ENCODE measurements at regions not wholly inside any gene's neighbourhood (a gene's known extent, or its start where the extent isn't known, plus 50 kb on each side); places are given as distances from the start of the nearest gene placed in this dataset.

DNA sequence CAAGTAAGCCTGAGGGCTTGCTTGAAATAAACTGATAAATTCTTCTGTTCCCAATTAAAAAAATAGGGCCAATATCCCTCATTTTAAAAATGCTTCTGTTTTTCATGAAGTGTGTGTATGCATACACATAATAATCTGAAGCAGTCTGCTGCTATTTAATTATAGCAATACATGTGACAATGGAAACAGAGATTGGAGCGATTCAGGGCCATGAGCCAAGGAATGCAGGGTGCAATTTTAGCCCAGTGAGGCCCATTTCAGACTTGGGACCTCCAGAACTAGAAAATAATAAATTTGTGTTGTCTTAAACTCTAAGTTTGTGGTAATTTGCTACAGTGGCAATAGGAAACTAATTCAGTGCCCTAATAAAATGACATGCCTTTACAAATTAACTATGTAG, 264.9 kb downstream of the LTN1 start:
- TF ChIP-seq, protein P1, sequence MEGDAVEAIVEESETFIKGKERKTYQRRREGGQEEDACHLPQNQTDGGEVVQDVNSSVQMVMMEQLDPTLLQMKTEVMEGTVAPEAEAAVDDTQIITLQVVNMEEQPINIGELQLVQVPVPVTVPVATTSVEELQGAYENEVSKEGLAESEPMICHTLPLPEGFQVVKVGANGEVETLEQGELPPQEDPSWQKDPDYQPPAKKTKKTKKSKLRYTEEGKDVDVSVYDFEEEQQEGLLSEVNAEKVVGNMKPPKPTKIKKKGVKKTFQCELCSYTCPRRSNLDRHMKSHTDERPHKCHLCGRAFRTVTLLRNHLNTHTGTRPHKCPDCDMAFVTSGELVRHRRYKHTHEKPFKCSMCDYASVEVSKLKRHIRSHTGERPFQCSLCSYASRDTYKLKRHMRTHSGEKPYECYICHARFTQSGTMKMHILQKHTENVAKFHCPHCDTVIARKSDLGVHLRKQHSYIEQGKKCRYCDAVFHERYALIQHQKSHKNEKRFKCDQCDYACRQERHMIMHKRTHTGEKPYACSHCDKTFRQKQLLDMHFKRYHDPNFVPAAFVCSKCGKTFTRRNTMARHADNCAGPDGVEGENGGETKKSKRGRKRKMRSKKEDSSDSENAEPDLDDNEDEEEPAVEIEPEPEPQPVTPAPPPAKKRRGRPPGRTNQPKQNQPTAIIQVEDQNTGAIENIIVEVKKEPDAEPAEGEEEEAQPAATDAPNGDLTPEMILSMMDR (IDR thresholded peaks at IDR 0.05) = no peak
- TF ChIP-seq POLR2A (IDR thresholded peaks at IDR 0.05) = no peak

Measured in vagina (tissue), 2 donors.